ENCODE measurements at regions not wholly inside any gene's neighbourhood (a gene's known extent, or its start where the extent isn't known, plus 50 kb on each side); places are given as distances from the start of the nearest gene placed in this dataset.

GRCh38 chr12:68560851-68561422 lies 49.8 kb upstream of the RAP1B start:
- DNase-seq = no peak
